SK-N-SH (cell line): ENCODE measurements at regions not wholly inside any gene's neighbourhood (a gene's known extent, or its start where the extent isn't known, plus 50 kb on each side); places are given as distances from the start of the nearest gene placed in this dataset.

Source experiments
- CTCF ChIA-PET: fragments of 300-600, 350-600 bp; formaldehyde crosslinking; extraction: SDS; loops from one replicate; lab custom pipeline; 2021; lab: Yijun Ruan, JAX
- POLR2A ChIA-PET: fragments of 350-600 bp; sonication (Branson Sonifier 250); formaldehyde crosslinking; extraction: SDS; loops from one replicate; lab custom pipeline; 2020; ENCODE audit warnings: antibody characterized with exemption, inconsistent platforms; lab: Yijun Ruan, JAX
- DNase-seq: peaks from one replicate; pipeline ENCODE4 v3.0.0; 2012
- H2AFZ ChIP-seq: fragments of 200-600 bp; sonication (generic); 2 replicates; pipeline ENCODE4 v1.8.1; 2016; ENCODE audit warnings: antibody characterized with exemption, mild to moderate bottlenecking, low read depth
- H3F3A ChIP-seq: fragments of 200-600 bp; sonication (generic); replicated peaks from 2 replicates; pipeline ENCODE3; 2016; ENCODE audit warnings: antibody characterized with exemption, mild to moderate bottlenecking; ENCODE audit not compliant: insufficient read depth
- H3K27ac ChIP-seq, 2 experiments: fragments of 200-500 bp in 1 of 2; fragments of 200-600 bp in 1 of 2; sonication (Bioruptor generic) in 1 of 2; sonication (generic), shearing (Covaris generic) in 1 of 2; 2 replicates each; pipeline versions ENCODE4 v1.5.1 to v1.6.1; 2014 to 2016; ENCODE audit warnings: low read depth in 2 of 2, inconsistent platforms in 1 of 2, low read length in 1 of 2, mild to moderate bottlenecking in 1 of 2, mixed read lengths in 1 of 2
- H3K27me3 ChIP-seq: fragments of 200-600 bp; sonication (generic), shearing (Covaris generic); 2 replicates; pipeline ENCODE4 v1.6.1; 2016; ENCODE audit warnings: mixed run types; ENCODE audit not compliant: insufficient read depth
- H3K36me3 ChIP-seq, 2 experiments: fragments of 200-500 bp in 1 of 2; fragments of 200-600 bp in 1 of 2; sonication (Bioruptor generic) in 1 of 2; sonication (generic) in 1 of 2; replicated peaks in 1 of 2; 2 replicates each; pipeline versions ENCODE3 to v1.5.1; 2014 to 2016; ENCODE audit warnings: low read length in 1 of 2, mild to moderate bottlenecking in 1 of 2; ENCODE audit not compliant: insufficient read depth in 2 of 2, control insufficient read depth in 1 of 2
- H3K4me1 ChIP-seq, 2 experiments: fragments of 200-500 bp in 1 of 2; fragments of 200-600 bp in 1 of 2; sonication (Bioruptor generic) in 1 of 2; sonication (generic), shearing (Covaris generic) in 1 of 2; 2 replicates each; pipeline versions ENCODE4 v1.5.1 to v1.6.1; 2014 to 2016; ENCODE audit warnings: low read depth in 1 of 2, low read length in 1 of 2, mixed run types in 1 of 2; ENCODE audit not compliant: insufficient read depth in 2 of 2, control insufficient read depth in 1 of 2
- H3K4me2 ChIP-seq: fragments of 200-600 bp; sonication (generic), shearing (Covaris generic); 2 replicates; pipeline ENCODE4 v1.6.1; 2017; ENCODE audit warnings: mixed run types
- H3K4me3 ChIP-seq, 2 experiments: fragments of 200-500 bp in 1 of 2; fragments of 200-600 bp in 1 of 2; sonication (Bioruptor generic) in 1 of 2; sonication (generic), shearing (Covaris generic) in 1 of 2; 2 replicates each; pipeline versions ENCODE4 v1.5.1 to v1.8.1; 2014 to 2016; ENCODE audit warnings: low read depth in 2 of 2, inconsistent platforms in 1 of 2, low read length in 1 of 2, mild to moderate bottlenecking in 1 of 2, mixed read lengths in 1 of 2, moderate library complexity in 1 of 2
- H3K79me2 ChIP-seq: fragments of 200-600 bp; sonication (generic); 2 replicates; pipeline ENCODE4 v1.8.1; 2017; ENCODE audit warnings: mild to moderate bottlenecking; ENCODE audit not compliant: insufficient read depth
- H3K9ac ChIP-seq: fragments of 200-600 bp; sonication (generic); 2 replicates; pipeline ENCODE4 v1.6.1; 2017; ENCODE audit warnings: mixed run types
- H3K9me2 ChIP-seq: fragments of 200-600 bp; sonication (generic); 2 replicates; pipeline ENCODE4 v1.6.1; 2017; ENCODE audit warnings: mixed run types
- H3K9me3 ChIP-seq: fragments of 200-600 bp; sonication (generic); 2 replicates; pipeline ENCODE4 v1.6.1; 2017; ENCODE audit warnings: mixed run types, mild to moderate bottlenecking, moderate library complexity
- H4K20me1 ChIP-seq: fragments of 200-600 bp; sonication (generic); 2 replicates; pipeline ENCODE4 v1.6.1; 2017; ENCODE audit warnings: mild to moderate bottlenecking, mixed run types; ENCODE audit not compliant: insufficient read depth
- EP300 ChIP-seq, 2 experiments: IDR thresholded peaks; 2 replicates each; pipeline versions ENCODE4 v1.4.0 to v1.6.1; 2012; ENCODE audit warnings: borderline replicate concordance in 1 of 2, low read depth in 1 of 2, low read length in 1 of 2
- EZH2phosphoT487 ChIP-seq: fragments of 200-600 bp; sonication (generic); IDR thresholded peaks from 2 replicates; pipeline ENCODE4 v1.6.1; 2017; ENCODE audit warnings: low read depth, mixed run types, mild to moderate bottlenecking, antibody characterized with exemption, moderate library complexity, borderline replicate concordance
- FOXJ3 ChIP-seq: sonication (generic); formaldehyde crosslinking; IDR thresholded peaks from 2 replicates; pipeline ENCODE4 v1.5.1; 2020; ENCODE audit warnings: mild to moderate bottlenecking, missing genetic modification reagents
- GABPA ChIP-seq: IDR thresholded peaks from 2 replicates; pipeline ENCODE4 v1.4.0; 2012; ENCODE audit warnings: low read depth, mild to moderate bottlenecking
- JUND ChIP-seq: IDR thresholded peaks from 2 replicates; pipeline ENCODE4 v1.4.0; 2012
- MXI1 ChIP-seq: IDR thresholded peaks from 2 replicates; pipeline ENCODE4 v1.6.1; 2012; ENCODE audit warnings: mild to moderate bottlenecking, low read depth, low read length, improper control_type of control experiment
- NRF1 ChIP-seq: IDR thresholded peaks from 2 replicates; pipeline ENCODE4 v1.6.1; 2012; ENCODE audit warnings: low read depth, mild to moderate bottlenecking, low read length
- POLR2AphosphoS5 ChIP-seq: IDR thresholded peaks from 2 replicates; pipeline ENCODE4 v1.6.1; 2012; ENCODE audit warnings: low read depth, low read length
- REST ChIP-seq: IDR thresholded peaks from 2 replicates; pipeline ENCODE4 v1.6.1; 2012; ENCODE audit warnings: mild to moderate bottlenecking, low read depth, low read length, moderate library complexity
- SIN3A ChIP-seq: IDR thresholded peaks from 2 replicates; pipeline ENCODE4 v1.6.1; 2012; ENCODE audit warnings: low read depth, mild to moderate bottlenecking, low read length, moderate library complexity, borderline replicate concordance
- USF2 ChIP-seq: fragments of 150-350 bp; IDR thresholded peaks from 2 replicates; pipeline ENCODE4 v1.6.1; 2017; ENCODE audit warnings: antibody characterized with exemption, low read length, low read depth, borderline replicate concordance
- YY1 ChIP-seq: IDR thresholded peaks from 2 replicates; pipeline ENCODE4 v1.4.0; 2012; ENCODE audit warnings: low read depth, mild to moderate bottlenecking
- WGBS: methylation state at CpG from one replicate; pipeline ENCODE4 v1.1.6; 2017; ENCODE audit warnings: low lambda C conversion rate; 5-methylcytosine and 5-hydroxymethylcytosine counted together

- CTCF ChIA-PET = no interaction called here
Observed at GRCh38 chr16:86959091-86959651, 358.0 kb downstream of the C16orf95 start.

More at GRCh38 chr16:86959091-86959651, 358.0 kb downstream of the C16orf95 start:
- no peaks in the 10 kb centered on the region for H4K20me1 ChIP-seq
- no peak overlapping the region for H2AFZ ChIP-seq
- TF ChIP-seq SIN3A (no peak), MXI1 (no peak), NRF1 (no peak), YY1 (no peak), POLR2AphosphoS5 (no peak), EZH2phosphoT487 (no peak), USF2 (no peak), GABPA (no peak), REST (no peak), FOXJ3 (CRISPR knock-in tag) (no peak), EP300 (IDR thresholded peaks at IDR 0.05; ENCODE audit: borderline replicate concordance in 1 of 2, low read depth in 1 of 2, low read length in 1 of 2) (no peak), JUND (no peak)
- H3K27me3 ChIP-seq = no peaks in the 10 kb centered on the region; the same call in 1 of the 2 replicates
- H3K9me2 ChIP-seq = no peaks in the 10 kb centered on the region
- H3F3A ChIP-seq = no peaks in the 10 kb centered on the region
- H3K9ac ChIP-seq = no peak overlapping the region
- POLR2A ChIA-PET = no interaction called here
- H3K79me2 ChIP-seq = no peaks in the 10 kb centered on the region
- no peaks in the 10 kb centered on the region for H3K9me3 ChIP-seq
- 38% methylated on average over 19 of the region's 20 CpGs for WGBS
- no peak overlapping the region for H3K4me2 ChIP-seq
- H3K4me1 ChIP-seq = 0 out of 4 replicates have a peak, but pooled peaks cover 0 to 7% of the 10 kb centered on the region in 2 experiments
- H3K27ac ChIP-seq = no peak overlapping the region
- no peak overlapping the region for H3K4me3 ChIP-seq
- H3K36me3 ChIP-seq = no peaks in the 10 kb centered on the region
- DNase-seq = no peak
